A172 (cell line): ENCODE measurements at regions not wholly inside any gene's neighbourhood (a gene's known extent, or its start where the extent isn't known, plus 50 kb on each side); places are given as distances from the start of the nearest gene placed in this dataset.
"Not testable (repeated sequence)": the region's sequence is repeated elsewhere in the genome, so short reads cannot be mapped to it uniquely, and the experiment has no call there.

Experiments
- DNase-seq: peaks from one replicate; pipeline ENCODE4 v3.0.0-alpha.2; 2015; ENCODE audit warnings: low spot score

DNA sequence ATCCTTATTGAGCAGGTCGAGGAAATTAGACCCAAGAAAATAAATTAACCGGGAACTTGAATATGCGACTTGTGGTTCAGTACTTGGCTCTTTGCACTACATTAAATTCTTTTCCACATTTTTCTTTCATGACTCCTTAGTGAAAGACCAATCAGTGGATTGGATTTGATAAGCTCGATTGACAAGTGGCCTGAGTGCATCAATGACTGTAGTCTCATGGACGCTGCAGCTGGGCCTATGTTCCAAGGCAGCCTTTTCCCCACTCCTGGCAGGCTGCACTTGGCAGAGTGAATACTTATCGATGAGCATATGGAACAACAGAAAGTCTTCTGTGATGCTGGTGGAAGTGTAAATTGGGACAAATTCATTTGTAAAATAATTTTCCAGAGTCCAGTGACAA, 210.8 kb upstream of the EXOC2 start:
- peak; percentile 68 for DNase-seq

DNA sequence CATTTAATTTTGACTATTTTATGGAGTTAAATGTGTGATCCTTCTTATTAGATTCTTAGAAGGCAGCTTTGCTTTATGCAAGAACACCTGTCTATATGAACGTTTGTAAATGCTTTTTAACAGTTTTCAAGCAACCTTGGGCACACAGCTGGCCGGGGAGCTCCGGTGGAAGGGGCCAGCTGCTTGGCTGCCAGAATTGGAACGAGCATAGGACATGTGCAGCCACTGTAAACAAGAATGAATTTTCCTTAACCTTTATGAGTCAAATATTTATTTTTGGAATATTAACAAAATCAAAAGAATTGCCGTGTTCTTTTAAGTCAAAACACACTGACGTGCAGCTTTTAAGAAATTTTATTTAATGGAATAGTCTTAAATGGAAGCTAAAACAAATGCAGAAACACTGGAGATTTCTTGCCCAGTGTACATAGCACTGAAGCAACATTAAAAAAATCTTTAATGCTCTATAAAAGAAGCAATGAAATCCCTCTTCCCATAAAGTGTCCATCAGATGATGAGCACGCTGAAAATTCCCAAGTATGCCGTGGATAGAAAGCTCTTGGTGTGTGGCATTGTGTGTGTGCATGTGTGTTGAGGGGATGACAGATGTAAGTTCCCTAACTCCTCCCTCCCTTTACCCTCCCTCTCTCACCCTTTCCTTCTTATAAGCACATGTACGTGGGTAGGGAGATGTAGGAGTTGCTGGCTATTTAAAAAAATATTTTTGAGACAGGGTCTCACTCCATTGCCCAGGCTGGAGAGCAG, 208.9 kb upstream of the EXOC2 start:
- no peak for DNase-seq

DNA sequence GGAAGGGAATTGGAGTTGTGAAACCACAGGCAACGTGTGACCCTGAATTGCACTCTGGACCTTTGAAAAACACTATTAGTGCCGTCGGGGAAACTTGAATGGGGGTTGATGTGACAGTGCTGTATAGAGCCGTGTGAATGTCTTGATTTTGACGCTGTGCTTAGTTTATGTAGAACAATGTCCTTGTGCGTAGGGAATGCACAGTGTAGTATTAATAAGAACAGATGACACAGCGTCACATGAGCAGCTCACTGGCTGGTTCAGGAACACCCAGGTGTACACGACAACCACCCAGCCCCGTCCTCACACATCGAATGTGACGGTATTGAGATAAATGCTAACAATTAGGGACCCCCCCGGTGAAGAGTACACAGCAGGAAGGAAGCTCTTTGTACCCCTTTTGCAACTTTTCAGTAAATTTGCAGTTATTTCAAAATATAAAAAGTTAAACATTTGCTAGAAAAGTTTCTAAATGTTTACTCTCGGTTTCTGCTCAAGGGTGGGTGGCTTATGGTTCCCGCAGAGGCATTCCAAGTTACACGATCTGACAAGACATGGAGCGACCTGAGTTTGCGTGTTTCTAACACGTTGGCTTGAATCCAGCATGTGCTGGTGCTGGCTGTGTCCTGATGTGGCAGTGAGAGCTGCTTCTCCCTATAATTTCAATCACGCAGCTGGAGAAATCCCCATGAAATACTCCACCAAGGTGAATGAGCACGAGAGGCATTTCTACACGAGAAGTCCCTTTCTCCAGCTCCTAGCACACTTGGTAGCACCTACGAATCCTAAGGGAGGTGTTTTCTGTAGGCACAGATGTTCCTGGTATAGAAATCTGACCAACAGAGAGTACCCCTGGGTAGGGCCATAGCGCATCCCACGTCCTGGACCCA, 208.0 kb upstream of the EXOC2 start:
- no peak for DNase-seq

- no peak for DNase-seq
These were observed 204.7 kb upstream of the EXOC2 start for GRCh38 chr6:897528-898207.

DNA sequence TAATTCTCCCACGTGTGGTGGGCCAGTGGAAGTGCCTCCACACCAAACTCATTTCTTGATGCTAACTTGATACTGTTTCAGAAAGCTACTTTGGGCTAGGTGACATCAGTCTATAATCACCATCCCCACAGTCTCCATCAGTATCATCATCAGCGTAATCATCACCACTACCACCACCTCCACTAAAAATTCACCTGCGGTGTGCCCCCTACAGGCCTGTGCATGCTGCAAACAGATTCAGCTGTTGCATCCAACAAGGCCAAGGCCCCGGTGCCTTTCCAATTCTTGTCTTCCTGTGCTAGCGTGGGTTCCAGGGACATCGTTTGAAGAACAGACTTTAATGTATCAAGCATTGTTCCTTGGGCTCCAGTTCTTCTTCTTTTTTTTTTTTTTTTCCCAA, 201.3 kb upstream of the EXOC2 start:
- no peak for DNase-seq

GRCh38 chr6:890995-891394, 198.1 kb upstream of the EXOC2 start:
- DNase-seq: no peak

GRCh38 chr6:890201-890600, 197.3 kb upstream of the EXOC2 start:
- no peak for DNase-seq

- DNase-seq: no peak
These were observed 194.8 kb upstream of the EXOC2 start for GRCh38 chr6:887583-888235.

GRCh38 chr6:886116-886515, 193.2 kb upstream of the EXOC2 start:
- DNase-seq: not testable (repeated sequence)

GRCh38 chr6:885051-885590, 192.2 kb upstream of the EXOC2 start:
- DNase-seq: no peak

- DNase-seq: peak; percentile 4
These were observed 191.6 kb upstream of the EXOC2 start for GRCh38 chr6:884570-884969.

DNA sequence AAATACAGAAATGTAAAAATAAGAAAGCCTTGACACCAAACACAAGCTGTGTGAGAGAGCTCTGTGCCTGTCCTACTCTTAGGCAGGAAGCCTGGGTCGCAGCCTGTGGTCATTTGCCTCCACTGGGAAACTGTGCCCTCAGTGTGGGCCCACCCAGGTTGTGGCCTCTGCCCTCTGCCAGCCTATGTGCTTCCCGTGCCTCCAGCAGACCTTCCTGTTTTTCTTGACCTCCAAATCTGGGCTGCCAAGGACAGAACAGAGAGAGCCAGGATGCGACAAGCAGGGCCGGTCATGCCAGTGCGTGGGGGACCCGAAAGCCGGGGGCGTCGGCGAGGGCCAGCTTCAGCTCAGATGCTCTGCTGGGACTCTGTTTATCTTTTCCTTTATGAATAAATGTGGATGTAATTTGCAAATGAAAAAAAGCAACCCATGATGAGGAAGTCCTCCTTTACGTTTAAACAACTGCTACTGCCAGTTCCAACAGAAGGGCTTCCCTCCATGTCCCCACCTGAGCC, 189.2 kb upstream of the EXOC2 start:
- DNase-seq: no peak

DNA sequence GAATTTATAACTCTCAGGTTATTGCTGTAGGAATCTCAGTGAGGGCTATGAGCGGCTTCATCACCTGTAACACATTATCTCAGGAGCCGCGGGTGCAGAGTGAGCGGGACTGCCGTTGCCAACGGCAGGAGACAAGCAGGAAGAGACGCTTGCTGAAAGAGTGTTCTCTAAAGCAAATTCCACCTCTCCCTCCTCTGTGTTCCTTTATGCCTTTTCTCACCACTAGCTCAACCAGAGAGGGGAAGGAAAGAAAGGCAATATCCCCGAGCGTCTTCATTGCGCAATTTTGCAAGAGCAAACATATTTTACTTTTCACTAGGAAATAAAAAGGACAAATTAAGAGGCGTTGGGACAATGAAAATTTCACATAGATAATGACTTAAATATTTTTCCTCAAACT, 185.2 kb upstream of the EXOC2 start:
- DNase-seq: no peak

GRCh38 chr6:875012-875411, 182.1 kb upstream of the EXOC2 start:
- DNase-seq: no peak

DNA sequence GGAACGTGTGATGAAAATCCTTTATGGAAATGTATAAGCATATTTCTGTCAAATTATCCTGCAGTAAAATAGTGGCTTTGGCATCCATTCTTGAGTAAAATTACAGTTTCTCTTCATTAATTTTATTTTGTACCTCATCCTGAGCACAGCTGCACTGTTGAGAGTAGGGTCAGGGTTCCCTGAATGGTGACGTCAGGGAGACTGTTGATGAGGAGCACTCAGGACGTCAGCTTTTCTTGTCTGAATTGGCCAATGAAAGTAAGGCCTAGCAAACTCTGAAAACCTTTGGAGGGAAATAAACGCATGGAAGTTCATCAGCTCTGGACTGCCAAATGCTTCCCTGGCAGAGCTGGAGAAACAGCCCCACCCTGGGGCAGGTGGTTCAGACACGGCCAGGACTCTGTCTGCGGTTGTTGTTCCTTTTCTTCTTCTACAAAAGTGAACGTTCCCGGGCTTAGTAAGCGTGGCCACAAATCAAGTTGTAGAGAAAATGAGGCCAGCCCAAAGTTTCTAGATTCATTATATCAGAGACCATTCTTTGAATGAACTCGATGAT, 179.7 kb upstream of the EXOC2 start:
- no peak for DNase-seq

DNA sequence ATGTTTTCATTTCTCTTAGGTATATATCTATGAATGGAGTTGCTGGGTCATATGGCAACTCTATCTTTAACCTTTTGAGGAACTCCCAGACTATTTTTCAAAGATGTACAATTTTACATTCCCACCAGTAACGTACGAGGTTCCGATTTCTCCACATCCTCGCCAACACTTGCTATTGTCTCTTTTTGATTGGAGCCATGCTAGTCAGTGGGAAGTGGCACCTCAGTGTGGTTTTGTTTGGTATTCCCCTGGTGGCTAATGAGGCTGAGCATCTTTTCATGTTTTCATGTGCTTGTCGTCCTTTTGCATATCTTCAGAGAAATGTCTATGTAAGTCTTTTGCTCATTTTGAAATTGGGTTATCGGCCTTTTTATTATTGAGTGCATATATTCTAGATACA, 178.6 kb upstream of the EXOC2 start:
- DNase-seq: no peak

GRCh38 chr6:870096-870495, 177.2 kb upstream of the EXOC2 start:
- no peak for DNase-seq

DNA sequence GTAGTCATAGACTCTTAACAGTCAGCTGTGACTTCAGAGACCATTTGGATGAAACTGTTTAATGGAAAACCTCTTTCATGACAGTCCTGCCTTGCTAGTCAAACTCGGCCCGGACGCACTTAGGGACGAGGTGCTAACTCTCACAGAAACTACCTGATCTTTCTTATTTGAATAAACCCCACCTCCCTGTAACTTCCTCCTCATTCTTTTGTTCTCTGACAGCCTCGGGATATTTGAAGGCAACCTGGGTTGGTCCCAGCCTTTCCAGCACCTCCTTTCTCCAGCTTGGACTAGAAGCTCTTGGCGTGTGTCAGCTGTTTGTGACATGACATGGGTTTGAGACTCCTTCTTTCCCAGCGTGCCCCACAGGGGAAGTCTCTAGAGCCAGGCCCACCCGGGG, 175.3 kb upstream of the EXOC2 start:
- DNase-seq: no peak

- DNase-seq: no peak
These were observed 174.4 kb upstream of the EXOC2 start for GRCh38 chr6:867378-867777.

GRCh38 chr6:866316-866715, 173.4 kb upstream of the EXOC2 start:
- no peak for DNase-seq

DNA sequence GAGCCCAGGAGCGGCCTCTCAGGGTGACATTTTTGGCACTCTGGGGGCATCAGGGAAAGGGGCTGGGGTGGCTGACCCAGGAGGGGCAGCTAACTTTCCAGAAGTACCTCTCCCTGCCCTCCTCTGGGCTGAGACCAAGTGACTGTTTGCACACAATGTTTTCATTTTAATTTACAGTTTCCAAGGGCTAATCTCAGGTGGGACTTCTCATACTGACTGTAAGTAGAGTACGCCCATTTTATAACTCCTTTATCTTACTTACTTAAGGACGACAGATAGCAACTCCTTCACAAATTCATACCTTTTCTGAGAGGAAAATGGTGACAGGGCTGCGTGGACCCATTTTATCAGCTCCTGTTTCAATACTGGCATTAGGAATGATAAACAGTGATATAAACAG, 172.9 kb upstream of the EXOC2 start:
- DNase-seq: no peak
